ENCODE measurements at regions not wholly inside any gene's neighbourhood (a gene's known extent, or its start where the extent isn't known, plus 50 kb on each side); places are given as distances from the start of the nearest gene placed in this dataset.

DNA sequence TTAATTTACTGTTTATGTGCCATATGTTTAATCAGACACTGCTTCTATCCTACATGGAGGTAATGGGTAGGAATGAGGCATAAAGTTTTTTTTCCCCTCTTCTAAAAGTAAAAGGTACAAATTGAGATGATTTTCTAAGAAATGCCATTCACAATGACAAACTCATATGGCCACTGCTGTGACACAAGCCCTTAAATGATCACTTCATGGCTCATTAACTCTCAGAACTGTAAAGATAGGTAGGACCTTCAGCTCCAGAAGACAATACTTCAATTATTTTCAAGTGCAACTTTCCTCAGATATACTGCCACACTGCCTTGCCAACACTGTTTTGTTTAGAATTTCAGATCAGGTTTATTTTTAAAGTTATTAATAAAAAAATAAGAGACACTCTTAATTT lies 362.9 kb upstream of the ZNF608 start:
- intact Hi-C loops (cut with DNase I), result no loop called here
- no peak for DNase-seq

DNA sequence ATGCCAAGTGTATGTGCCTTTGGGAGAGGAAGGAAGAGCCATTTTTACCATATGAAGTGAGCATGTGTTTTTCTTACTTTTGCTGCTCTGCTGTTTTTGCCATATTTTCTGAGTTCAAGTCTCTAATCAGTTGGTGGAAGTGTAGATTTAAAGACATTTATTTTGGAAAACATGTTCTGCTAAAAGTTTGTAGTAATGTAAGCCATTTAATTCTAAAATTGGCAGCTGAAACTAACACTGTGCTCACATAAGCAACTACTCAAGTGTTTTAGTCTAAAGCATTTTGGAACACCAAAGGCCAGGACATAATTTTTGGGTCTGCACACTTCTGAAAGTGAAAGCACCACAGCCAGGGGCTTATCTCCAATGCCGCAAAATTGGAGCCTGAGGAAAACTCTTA lies 363.4 kb upstream of the ZNF608 start:
- intact Hi-C loops (cut with DNase I), result no loop called here
- DNase-seq, result no peak

DNA sequence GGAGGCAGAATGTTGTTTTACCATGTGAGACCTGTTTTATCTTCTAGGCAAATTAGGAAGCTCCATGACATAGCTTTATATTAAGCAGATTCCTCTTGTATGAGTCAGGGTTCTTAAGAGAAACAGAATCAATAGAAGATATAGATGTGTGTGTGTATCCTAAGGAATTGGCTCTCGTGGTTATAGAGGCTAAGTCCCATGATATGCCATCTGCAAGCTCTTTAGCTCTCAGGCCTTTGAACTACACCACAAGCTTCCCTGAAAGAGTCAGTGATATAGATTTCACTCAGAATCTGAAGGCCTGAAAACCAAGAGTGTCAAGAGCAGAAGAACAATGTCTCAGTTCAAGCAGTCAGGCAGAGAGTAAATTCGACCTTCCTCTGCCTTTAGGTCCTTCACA lies 365.8 kb upstream of the ZNF608 start:
- intact Hi-C loops (cut with DNase I), result no loop called here
- DNase-seq, result no peak

DNA sequence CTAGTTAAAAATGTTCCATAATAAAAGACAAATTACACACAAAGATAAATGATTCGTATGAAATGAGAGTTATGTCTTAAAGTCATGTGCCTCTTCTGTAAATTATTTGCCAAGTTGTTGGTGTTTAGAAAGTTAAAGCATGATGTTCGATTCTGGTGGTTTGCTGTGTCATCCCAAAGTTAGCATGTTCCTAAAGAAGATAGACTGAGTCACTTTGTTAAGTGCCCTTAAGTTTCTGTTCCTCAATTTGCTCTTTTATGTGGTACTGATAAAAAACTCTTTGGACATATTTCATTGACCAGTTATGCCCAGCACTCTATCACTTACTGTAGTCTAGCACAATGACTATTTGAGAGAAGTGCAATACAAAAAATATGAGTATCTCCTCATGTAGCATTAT lies 366.9 kb upstream of the ZNF608 start:
- DNase-seq, result no peak
- intact Hi-C loops (cut with DNase I), result no loop called here

DNA sequence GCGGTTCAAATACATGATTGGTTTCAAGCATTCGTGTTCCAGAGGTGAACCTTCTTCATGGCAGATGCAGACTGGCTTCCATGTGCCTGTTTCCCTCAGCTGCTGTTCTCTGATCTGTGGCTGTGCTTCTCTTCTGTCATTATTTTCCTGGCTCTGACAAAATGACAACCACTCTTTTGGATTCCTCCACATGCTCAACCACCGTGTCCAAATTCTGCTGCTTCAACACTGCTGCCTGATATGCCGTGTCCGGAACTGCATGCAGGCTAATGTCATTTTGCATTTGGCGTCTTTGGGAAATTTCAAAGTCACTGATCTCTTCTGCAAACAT lies 368.7 kb upstream of the ZNF608 start:
- no peak for DNase-seq
- intact Hi-C loops (cut with DNase I), result no loop called here

DNA sequence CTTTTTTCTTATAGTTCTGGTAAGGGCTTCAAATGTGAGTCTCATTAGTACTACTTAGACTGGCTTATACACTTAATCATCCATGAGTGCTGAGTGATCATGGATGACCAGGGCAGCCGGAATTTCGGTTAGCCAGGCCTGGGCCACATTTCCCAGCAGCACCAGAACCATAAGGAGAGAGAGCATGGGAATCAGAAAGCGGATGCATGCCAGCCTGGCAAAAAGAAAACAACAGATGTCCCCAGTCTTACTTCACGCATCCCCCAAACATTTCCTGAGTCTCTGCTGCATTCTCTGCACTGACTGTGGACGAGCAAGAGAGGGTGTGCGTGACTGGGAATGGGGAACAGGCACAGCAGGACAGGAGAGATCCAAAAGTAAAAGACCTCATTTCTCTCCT lies 371.1 kb upstream of the ZNF608 start:
- intact Hi-C loops (cut with DNase I), result no loop called here

DNA sequence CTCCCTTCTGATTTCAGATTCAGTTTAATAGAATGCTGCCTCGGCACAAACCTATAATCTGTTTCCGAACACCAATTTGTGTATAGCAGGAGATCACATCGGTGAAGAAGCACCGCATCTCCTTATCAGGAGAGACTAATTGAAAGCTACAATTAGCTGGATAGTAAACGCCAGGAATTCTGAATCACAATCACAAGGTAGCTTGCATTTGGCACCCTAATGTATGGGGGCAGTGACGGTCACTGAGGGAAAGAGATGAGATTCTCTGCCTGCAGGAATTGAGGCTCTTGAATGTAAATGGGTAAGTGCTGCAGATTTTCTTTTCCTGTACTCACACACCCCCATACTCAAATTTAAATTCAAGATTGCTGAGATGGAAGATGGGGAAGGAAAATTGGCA lies 373.6 kb upstream of the ZNF608 start:
- intact Hi-C loops (cut with DNase I), result no loop called here
- no peak for DNase-seq

More for the DNA sequence above, 371.1 kb upstream of the ZNF608 start:
- DNase-seq, result peak in 1 of 10 donors; percentile 3

DNA sequence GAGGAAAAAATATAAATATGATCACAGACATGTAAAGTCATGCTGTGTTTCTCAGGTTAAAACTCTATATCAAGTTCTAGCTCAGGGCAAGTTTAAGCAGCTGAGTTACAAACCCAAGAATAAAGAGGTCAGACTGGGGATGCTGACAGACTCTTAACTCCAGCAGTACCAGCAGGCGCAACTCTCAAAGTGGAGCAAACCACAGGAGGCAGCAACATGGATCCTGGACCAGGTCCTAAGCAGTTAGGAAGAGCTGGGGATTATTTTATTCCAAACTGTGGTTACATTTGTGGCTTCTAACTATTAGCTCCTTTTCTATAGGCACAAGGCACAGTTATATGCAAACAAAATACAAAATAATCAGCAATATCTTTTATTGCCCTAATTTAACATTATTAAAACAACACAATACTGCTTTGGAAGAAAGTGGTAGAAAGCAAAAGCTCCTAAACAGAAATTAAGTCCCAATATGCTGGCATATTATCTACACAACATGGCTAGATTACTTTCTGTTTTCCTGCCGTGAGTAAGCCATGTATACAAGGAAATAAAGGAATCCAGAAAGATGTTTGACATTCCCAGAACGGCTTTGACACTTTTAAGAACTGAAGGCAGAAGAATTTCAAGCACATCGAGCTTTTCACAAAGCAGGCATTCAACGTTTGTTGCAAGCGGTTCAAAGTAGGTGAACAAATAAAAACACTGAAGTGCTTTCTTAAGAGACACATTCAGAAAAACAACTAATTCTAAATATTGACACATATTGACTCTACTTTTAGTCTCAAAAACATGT lies 378.8 kb upstream of the ZNF608 start:
- intact Hi-C loops (cut with DNase I), result no loop called here
- DNase-seq, result no peak

DNA sequence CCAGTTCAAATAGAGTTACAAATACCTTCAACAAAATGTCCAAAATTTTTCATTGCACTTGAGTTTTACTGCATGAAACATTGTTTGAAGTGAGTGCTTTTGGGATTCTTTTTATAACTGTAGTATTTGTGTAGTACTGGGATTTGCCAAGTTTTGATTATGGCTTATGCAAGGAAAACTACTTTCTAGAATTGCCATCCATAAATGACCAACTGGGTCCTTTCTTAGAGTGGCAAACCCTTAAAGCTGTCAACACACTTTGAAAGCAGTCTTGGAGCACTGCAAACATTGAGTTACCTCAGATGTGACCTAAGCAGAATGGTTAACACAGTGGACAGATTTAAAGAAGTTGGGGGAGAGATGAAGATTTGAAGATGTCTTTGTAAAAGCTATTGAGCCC lies 379.6 kb upstream of the ZNF608 start:
- no peak for DNase-seq
- intact Hi-C loops (cut with DNase I), result no loop called here

DNA sequence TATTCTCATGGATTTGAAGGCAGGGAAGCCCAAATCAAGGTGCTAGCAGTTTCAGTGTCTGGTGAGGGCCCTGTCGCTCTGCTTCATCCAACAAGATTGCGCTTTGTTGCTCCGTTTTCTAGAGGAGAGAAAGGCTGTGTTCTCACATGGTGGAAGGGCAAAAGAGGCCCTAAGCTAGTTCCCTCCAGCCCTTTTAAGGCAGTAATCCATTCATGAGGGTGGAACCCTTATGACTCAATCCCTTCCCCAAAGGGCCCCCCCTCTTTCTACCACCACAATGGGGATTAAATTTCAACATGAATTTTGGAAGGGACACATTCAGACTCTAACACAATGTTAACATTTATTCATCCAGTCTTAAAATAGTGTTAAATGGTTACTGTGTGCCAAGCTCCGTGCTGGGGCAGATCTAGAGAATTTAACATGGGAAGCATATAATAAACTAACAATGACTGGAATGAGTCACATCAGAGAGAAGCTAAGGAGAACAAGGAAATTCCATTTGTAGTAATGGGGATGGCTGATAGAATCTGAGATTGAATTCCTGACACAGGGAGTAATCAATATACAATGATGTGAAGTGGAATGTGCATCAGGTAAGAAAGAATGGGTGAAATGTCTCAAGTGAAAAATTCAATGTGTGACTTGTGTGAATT lies 382.8 kb upstream of the ZNF608 start:
- intact Hi-C loops (cut with DNase I), result no loop called here
- no peak for DNase-seq

DNA sequence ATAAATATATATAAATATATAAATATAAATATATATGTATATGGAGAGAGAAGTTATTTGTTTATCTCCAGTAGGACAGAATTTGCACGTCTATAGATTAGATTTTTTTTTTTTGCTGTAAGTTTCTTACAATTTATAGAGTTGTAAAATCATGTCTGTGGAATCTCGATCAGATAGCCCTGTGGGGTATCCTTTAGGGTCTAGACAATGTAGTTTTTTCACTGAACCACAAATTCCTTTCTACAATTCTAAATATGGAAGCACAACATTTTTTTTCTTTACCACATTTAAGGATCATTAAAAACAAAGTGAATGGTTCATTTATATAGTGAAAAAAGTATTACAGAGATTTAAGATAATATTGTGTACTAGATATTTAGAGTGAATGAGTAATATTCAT lies 384.2 kb upstream of the ZNF608 start:
- no peak for DNase-seq
- intact Hi-C loops (cut with DNase I), result no loop called here

DNA sequence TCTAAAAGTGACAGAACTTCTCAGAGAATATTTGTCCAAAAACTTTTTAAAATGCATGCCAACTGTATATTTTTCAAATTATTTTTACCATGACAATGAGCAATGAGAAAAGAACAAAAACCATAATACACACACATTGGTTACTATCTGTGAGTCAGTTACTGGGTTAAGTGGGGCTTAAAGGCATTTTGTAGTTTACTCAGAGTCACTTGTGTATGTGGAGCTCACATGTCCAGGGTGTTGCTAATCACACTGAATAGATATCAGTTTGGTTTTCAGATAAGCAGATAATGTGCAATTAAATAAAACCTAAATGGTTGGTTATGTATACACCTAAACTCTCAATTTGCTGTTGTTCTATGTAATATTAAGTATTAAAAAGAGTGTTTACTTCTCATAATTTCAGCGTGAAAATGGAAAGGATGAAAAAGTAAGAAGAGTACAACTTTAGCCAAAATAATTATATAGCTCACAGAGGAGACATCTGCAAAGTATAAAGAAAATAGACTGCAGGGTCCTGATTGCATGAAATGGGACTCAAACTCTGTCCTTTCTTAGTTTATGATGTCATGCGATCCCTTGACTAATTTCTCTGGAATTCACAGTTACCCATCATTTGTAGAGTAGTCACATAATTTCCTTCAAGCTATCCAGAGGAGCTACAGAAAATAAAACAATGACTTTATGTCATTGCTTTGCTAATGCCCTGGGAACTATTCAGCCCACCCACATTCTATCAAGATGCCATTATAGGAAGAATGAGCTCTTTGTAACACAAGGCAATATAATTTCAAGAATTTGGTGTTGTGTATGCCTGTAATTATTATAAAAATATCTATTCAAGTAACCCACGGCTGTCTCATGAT lies 388.0 kb upstream of the ZNF608 start:
- DNase-seq, result no peak
- intact Hi-C loops (cut with DNase I), result no loop called here

DNA sequence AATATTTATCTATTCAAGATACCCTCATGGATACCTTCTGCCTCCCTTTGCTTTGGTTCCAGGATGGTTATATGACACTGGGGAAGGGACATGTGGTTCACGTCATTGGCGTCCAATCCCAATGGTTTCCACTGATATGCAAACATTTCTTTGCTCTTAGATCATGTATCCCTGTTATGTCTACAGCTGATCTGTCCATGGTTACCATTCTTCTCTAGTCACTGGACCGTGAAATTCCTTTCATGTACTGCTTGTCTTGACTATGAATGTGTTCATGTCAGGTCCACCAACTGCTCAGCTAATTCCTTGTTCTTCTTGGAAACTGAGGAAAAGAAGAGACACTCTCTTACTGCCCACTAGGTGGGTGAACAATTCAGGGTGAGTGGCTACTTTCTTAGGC lies 391.1 kb upstream of the ZNF608 start:
- intact Hi-C loops (cut with DNase I), result no loop called here
- DNase-seq, result no peak

DNA sequence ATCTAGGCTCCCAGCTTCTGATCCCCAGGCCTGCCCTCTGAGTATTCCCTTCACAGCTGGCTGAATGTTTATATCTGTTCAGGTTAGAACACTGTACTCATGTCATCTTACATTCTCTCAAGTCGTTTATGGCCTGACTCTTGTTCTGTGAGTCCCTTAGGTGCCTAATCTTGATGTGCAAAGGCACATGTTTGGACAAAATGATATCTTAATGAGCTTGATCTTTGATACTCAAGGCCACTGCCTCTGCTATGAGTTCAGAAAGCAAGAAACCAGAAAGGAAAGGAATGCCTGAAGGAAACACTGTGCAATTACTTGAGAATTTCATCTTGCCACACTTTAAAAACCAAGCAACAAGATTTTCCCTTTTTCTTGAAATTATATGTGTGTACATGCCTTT lies 391.8 kb upstream of the ZNF608 start:
- DNase-seq, result no peak

DNA sequence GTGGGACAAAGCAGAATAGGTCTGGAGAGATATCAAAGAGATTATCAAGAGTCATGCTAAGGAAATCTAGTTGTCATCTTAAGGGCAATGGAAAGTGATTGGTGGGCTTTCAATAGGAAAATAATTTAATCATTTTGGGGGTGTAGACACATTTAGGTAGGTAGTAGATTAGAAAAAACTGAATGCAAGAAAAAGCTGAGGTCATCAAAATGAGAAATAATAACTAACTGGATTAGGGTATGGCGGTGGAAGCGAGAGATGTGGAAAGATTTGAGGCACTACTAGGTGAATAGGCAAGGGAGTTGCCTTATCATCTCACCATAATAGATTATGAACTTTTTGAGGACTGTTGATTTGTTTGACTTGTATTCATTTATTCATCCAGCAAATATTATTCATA lies 393.2 kb upstream of the ZNF608 start:
- DNase-seq, result no peak
- intact Hi-C loops (cut with DNase I), result no loop called here

More for the DNA sequence above, 391.8 kb upstream of the ZNF608 start:
- intact Hi-C loops (cut with DNase I), result no loop called here

DNA sequence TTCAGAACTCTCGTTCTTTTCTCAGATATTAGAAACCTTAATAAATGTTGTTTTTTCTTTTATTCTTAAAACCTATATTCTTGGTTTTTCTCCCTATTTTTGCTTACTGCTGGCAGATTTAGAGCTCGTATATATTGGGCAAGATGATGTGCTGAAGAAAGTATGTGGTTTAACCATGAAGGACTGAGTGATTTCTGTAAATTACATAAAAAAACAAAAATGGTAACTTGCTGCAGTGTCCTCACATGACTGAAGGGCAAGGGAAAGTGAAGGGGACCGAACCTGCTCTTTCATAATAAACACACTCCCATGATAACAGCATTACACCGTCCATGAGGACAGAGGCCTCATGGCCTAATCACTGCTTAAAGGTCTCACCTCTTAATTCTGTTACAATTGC lies 393.8 kb upstream of the ZNF608 start:
- intact Hi-C loops (cut with DNase I), result no loop called here

DNA sequence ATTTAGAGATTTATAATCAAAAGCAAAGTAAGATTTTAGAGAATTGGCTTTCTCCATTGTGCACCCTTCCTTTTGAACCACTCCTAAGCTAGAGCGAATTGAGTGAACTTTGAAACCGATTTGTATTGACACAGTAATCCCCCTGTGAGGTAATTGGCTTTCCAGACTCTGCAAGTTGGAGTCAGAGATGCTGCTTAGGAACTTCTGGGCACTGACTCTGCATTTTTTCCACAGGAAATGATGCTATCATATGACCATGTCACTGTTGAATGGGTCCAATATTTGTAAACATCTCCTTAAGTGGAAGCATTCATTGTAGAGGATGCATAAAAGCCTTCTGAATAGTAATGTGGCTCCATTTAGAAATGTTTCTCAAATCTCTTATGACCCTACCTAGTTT lies 394.4 kb upstream of the ZNF608 start:
- DNase-seq, result no peak
- intact Hi-C loops (cut with DNase I), result no loop called here

More for the DNA sequence above, 393.8 kb upstream of the ZNF608 start:
- DNase-seq, result no peak

DNA sequence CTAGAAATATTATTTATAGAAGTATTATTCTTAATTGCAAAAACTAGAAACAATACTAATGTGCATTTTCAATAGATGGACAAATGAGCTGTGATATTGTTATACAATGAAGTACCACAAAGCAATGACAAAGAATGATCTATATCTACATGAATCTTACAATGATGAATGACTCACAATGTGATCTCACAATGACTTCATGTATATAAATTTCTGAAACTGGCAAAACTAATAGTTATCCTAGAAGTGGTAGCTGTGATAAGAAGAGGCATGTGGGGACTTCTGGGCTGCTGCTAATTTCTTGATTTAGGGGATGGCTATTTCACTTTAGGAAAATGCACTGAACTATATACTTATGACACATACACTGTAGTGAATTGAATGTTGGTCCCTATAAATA lies 396.0 kb upstream of the ZNF608 start:
- DNase-seq, result no peak
- intact Hi-C loops (cut with DNase I), result no loop called here

DNA sequence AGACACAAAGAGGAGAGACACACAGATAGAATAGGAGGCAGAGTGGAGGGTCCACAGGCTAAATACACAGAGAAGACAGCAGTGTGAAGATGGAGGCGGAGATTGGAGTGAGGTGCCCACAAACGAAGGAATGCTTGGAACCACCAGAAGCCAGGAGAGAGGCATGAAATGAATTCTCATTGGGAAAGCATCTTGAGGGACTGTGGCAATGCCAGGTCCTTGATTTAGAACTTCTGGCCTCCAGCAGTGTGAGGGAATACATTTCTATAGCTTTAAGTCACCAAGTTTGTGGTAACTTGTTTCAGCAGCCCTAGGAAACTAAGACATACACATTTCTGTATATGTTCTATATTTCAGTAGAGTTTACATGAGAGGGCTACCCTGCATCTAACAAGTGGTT lies 396.6 kb upstream of the ZNF608 start:
- intact Hi-C loops (cut with DNase I), result no loop called here
- DNase-seq, result no peak

DNA sequence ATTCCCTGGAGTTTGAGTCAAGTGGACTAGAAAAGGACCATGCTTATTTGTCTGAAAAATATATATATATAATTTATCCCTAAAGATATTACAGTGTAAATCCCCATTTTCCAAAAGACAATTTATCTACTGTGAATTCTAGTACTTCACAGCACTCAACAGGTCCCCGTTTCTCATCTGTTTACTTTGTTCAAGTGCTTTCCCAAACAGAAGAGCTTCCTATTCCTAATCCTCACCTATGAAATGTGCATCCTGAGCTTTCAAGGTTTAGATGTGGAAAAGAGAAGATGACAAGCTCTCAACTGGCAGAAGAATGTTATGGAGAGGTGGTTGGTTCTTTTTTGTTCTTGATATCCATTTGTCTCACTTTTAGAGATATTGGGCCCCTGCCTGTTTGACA lies 401.6 kb upstream of the ZNF608 start:
- intact Hi-C loops (cut with DNase I), result no loop called here

DNA sequence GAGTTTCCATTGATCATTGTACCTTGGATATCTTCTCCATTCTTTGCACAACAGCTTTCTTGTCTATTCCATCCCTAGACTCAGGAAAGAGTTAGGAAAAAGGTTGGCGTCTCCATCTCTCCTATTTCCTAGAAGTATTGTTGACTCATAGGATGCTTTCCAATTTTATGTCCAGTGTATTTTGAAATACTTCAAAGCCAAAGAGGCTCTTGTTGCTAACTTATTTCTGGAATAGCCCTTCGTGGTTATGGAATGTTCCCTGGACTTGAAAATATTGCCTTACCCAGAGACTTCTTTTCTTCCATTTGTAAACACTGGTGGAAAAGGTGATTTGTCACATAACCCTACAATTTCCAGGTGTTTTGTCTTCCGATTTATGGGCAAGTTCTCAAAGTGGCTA lies 402.3 kb upstream of the ZNF608 start:
- DNase-seq, result no peak
- intact Hi-C loops (cut with DNase I), result no loop called here

More for the DNA sequence above, 401.6 kb upstream of the ZNF608 start:
- no peak for DNase-seq

DNA sequence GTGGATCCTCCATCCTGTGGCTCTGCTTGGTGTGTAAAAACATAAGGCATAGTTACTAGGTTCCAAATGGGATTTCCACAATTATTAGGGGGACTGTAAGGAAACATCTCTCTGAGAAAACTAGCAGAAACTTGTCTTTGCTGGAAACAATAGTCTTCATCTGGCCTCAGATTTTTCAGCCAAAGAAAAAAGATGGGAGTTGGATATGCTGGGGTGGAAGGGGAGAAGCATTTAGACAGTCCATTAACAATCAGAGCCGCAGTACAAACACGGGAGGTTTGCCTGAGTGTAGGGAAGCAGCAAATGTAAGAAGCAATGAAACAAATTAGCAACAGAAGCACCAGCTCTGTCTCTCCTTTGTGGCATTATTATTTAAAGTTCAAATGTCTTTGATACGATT lies 402.7 kb upstream of the ZNF608 start:
- intact Hi-C loops (cut with DNase I), result no loop called here
- DNase-seq, result no peak

Measured in posterior cingulate gyrus (tissue), 11 donors.